ENCODE measurements at regions not wholly inside any gene's neighbourhood (a gene's known extent, or its start where the extent isn't known, plus 50 kb on each side); places are given as distances from the start of the nearest gene placed in this dataset.
"Not testable (repeated sequence)": the region's sequence is repeated elsewhere in the genome, so short reads cannot be mapped to it uniquely, and the experiment has no call there.

GRCh38 chr13:81425286-81425685 is 1084.4 kb upstream of the SPRY2 start:
- DNase-seq = no peak

- no peak for DNase-seq
Observed at GRCh38 chr13:81409284-81409683, 1068.4 kb upstream of the SPRY2 start.

- DNase-seq = no peak
Observed at GRCh38 chr13:81408647-81409046, 1067.7 kb upstream of the SPRY2 start.

- DNase-seq = no peak
Observed at GRCh38 chr13:81406639-81407292, 1065.8 kb upstream of the SPRY2 start.

- DNase-seq = no peak
Observed at GRCh38 chr13:81406022-81406421, 1065.1 kb upstream of the SPRY2 start.

- DNase-seq = no peak
Observed at GRCh38 chr13:81396192-81396591, 1055.3 kb upstream of the SPRY2 start.

GRCh38 chr13:81395368-81395767 is 1054.4 kb upstream of the SPRY2 start:
- no peak for DNase-seq

GRCh38 chr13:81394640-81395039 is 1053.7 kb upstream of the SPRY2 start:
- DNase-seq = no peak

- no peak for DNase-seq
Observed at GRCh38 chr13:81393721-81394120, 1052.8 kb upstream of the SPRY2 start.

GRCh38 chr13:81393110-81393509 is 1052.2 kb upstream of the SPRY2 start:
- DNase-seq = no peak

- DNase-seq = no peak
Observed at GRCh38 chr13:81388400-81388799, 1047.5 kb upstream of the SPRY2 start.

GRCh38 chr13:81383444-81383843 is 1042.5 kb upstream of the SPRY2 start:
- no peak for DNase-seq

- no peak for DNase-seq
Observed at GRCh38 chr13:81382246-81382645, 1041.3 kb upstream of the SPRY2 start.

GRCh38 chr13:81381560-81381959 is 1040.6 kb upstream of the SPRY2 start:
- no peak for DNase-seq

- DNase-seq = no peak
Observed at GRCh38 chr13:81379183-81379582, 1038.3 kb upstream of the SPRY2 start.

- DNase-seq = no peak
Observed at GRCh38 chr13:81377921-81378320, 1037.0 kb upstream of the SPRY2 start.

- DNase-seq = no peak
Observed at GRCh38 chr13:81375709-81376108, 1034.8 kb upstream of the SPRY2 start.

- DNase-seq = peak; percentile 22
Observed at GRCh38 chr13:81362711-81363110, 1021.8 kb upstream of the SPRY2 start.

- DNase-seq = no peak
Observed at GRCh38 chr13:81350056-81350455, 1009.1 kb upstream of the SPRY2 start.

- not testable (repeated sequence) for DNase-seq
Observed at GRCh38 chr13:81340118-81341069, 999.5 kb upstream of the SPRY2 start.

- DNase-seq = not testable (repeated sequence)
Observed at GRCh38 chr13:81339666-81340065, 998.7 kb upstream of the SPRY2 start.

- no peak for DNase-seq
Observed at GRCh38 chr13:81334481-81334880, 993.6 kb upstream of the SPRY2 start.

- DNase-seq = peak; percentile 92
Observed at GRCh38 chr13:81326913-81327312, 986.0 kb upstream of the SPRY2 start.

- DNase-seq = no peak
Observed at GRCh38 chr13:81320516-81320915, 979.6 kb upstream of the SPRY2 start.

All from NCI-H748 treated with DMSO at 0.1 percent for 48 hours (cell line).